ENCODE measurements at regions not wholly inside any gene's neighbourhood (a gene's known extent, or its start where the extent isn't known, plus 50 kb on each side); places are given as distances from the start of the nearest gene placed in this dataset.

- H3K79me2 ChIP-seq (ENCODE audit: low read length) = no peaks in the 10 kb centered on the region
- no peak overlapping the region for H2AFZ ChIP-seq (ENCODE audit: low read depth, low read length)
- H3K27me3 ChIP-seq (ENCODE audit: low read depth, low read length) = no peaks in the 10 kb centered on the region
- H3K27ac ChIP-seq (ENCODE audit: low read length) = no peak overlapping the region
- no peak for TF ChIP-seq EZH2phosphoT487 (IDR thresholded peaks at IDR 0.05; ENCODE audit: low read depth)
- no peak overlapping the region for H3K9ac ChIP-seq (ENCODE audit: low read length)
- no peaks in the 10 kb centered on the region for H3K4me1 ChIP-seq (ENCODE audit: low read length)
- H3K4me2 ChIP-seq (ENCODE audit: low read length) = no peak overlapping the region
- H3K4me3 ChIP-seq (ENCODE audit: low read length) = no peak overlapping the region
- H3K36me3 ChIP-seq (replicated peaks; ENCODE audit: low read depth, low read length) = no peaks in the 10 kb centered on the region
- H3K9me3 ChIP-seq (ENCODE audit: insufficient read depth, low read length) = peaks cover 11% of the 10 kb centered on the region; the same call in 1 of the 2 replicates
- H4K20me1 ChIP-seq (ENCODE audit: insufficient read depth, low read length) = no peaks in the 10 kb centered on the region
Measured at GRCh38 chr9:75610246-75610645, 280.2 kb upstream of the PCSK5 start.

GRCh38 chr9:75612205-75612604 is 278.3 kb upstream of the PCSK5 start:
- H3K27ac ChIP-seq (ENCODE audit: low read length) = no peak overlapping the region
- TF ChIP-seq EZH2phosphoT487 (IDR thresholded peaks at IDR 0.05; ENCODE audit: low read depth) (no peak), CTCF (IDR thresholded peaks at IDR 0.05; ENCODE audit: low read depth, low read length) (no peak)
- H3K27me3 ChIP-seq (ENCODE audit: low read depth, low read length) = no peaks in the 10 kb centered on the region
- H2AFZ ChIP-seq (ENCODE audit: low read depth, low read length) = no peak overlapping the region
- H3K4me3 ChIP-seq (ENCODE audit: low read length) = no peak overlapping the region
- H3K4me2 ChIP-seq (ENCODE audit: low read length) = no peak overlapping the region
- no peaks in the 10 kb centered on the region for H3K36me3 ChIP-seq (replicated peaks; ENCODE audit: low read depth, low read length)
- H3K9me3 ChIP-seq (ENCODE audit: insufficient read depth, low read length) = peaks cover 11% of the 10 kb centered on the region; the same call in 1 of the 2 replicates
- no peaks in the 10 kb centered on the region for H3K4me1 ChIP-seq (ENCODE audit: low read length)
- no peaks in the 10 kb centered on the region for H3K79me2 ChIP-seq (ENCODE audit: low read length)
- no peaks in the 10 kb centered on the region for H4K20me1 ChIP-seq (ENCODE audit: insufficient read depth, low read length)
- H3K9ac ChIP-seq (ENCODE audit: low read length) = no peak overlapping the region

GRCh38 chr9:75612754-75613153 is 277.7 kb upstream of the PCSK5 start:
- H4K20me1 ChIP-seq (ENCODE audit: insufficient read depth, low read length) = no peaks in the 10 kb centered on the region
- no peak for TF ChIP-seq EZH2phosphoT487 (IDR thresholded peaks at IDR 0.05; ENCODE audit: low read depth)
- TF ChIP-seq CTCF (IDR thresholded peaks at IDR 0.05; ENCODE audit: low read depth, low read length) = no peak
- H3K4me3 ChIP-seq (ENCODE audit: low read length) = no peak overlapping the region
- no peak overlapping the region for H3K9ac ChIP-seq (ENCODE audit: low read length)
- H3K27ac ChIP-seq (ENCODE audit: low read length) = no peak overlapping the region
- H3K79me2 ChIP-seq (ENCODE audit: low read length) = no peaks in the 10 kb centered on the region
- no peak overlapping the region for H3K4me2 ChIP-seq (ENCODE audit: low read length)
- H3K36me3 ChIP-seq (replicated peaks; ENCODE audit: low read depth, low read length) = no peaks in the 10 kb centered on the region
- H2AFZ ChIP-seq (ENCODE audit: low read depth, low read length) = no peak overlapping the region
- H3K9me3 ChIP-seq (ENCODE audit: insufficient read depth, low read length) = peaks cover 11% of the 10 kb centered on the region; the same call in 1 of the 2 replicates
- H3K4me1 ChIP-seq (ENCODE audit: low read length) = no peaks in the 10 kb centered on the region
- H3K27me3 ChIP-seq (ENCODE audit: low read depth, low read length) = no peaks in the 10 kb centered on the region

GRCh38 chr9:75615284-75615683 is 275.2 kb upstream of the PCSK5 start:
- no peaks in the 10 kb centered on the region for H3K36me3 ChIP-seq (replicated peaks; ENCODE audit: low read depth, low read length)
- H3K79me2 ChIP-seq (ENCODE audit: low read length) = no peaks in the 10 kb centered on the region
- TF ChIP-seq CTCF (IDR thresholded peaks at IDR 0.05; ENCODE audit: low read depth, low read length) = no peak
- TF ChIP-seq EZH2phosphoT487 (IDR thresholded peaks at IDR 0.05; ENCODE audit: low read depth) = no peak
- H3K4me1 ChIP-seq (ENCODE audit: low read length) = no peaks in the 10 kb centered on the region
- peaks cover 11% of the 10 kb centered on the region; the same call in 1 of the 2 replicates for H3K9me3 ChIP-seq (ENCODE audit: insufficient read depth, low read length)
- no peaks in the 10 kb centered on the region for H3K27me3 ChIP-seq (ENCODE audit: low read depth, low read length)
- no peak overlapping the region for H3K9ac ChIP-seq (ENCODE audit: low read length)
- no peak overlapping the region for H3K4me3 ChIP-seq (ENCODE audit: low read length)
- no peak overlapping the region for H3K4me2 ChIP-seq (ENCODE audit: low read length)
- H3K27ac ChIP-seq (ENCODE audit: low read length) = no peak overlapping the region
- no peak overlapping the region for H2AFZ ChIP-seq (ENCODE audit: low read depth, low read length)
- H4K20me1 ChIP-seq (ENCODE audit: insufficient read depth, low read length) = no peaks in the 10 kb centered on the region

All from OCI-LY3 (cell line).